NB4 (cell line): ENCODE measurements at regions not wholly inside any gene's neighbourhood (a gene's known extent, or its start where the extent isn't known, plus 50 kb on each side); places are given as distances from the start of the nearest gene placed in this dataset.
A peak's percentile ranks its signal among the peaks of the same experiment; 100 is the strongest.

ENCODE experiments used
- DNase-seq: peaks from one replicate; pipeline ENCODE4 v3.0.0; 2010; ENCODE audit warnings: low read depth
- H3K4me3 ChIP-seq: one replicate; pipeline ENCODE4 v1.5.1; 2011; ENCODE audit warnings: mild to moderate bottlenecking, low read depth, low read length, moderate library complexity
- MYC ChIP-seq: IDR thresholded peaks from 2 replicates; pipeline ENCODE4 v1.6.1; 2011; ENCODE audit warnings: low read depth, low read length
- POLR2A ChIP-seq: IDR thresholded peaks from 2 replicates; pipeline ENCODE4 v1.6.1; 2011; ENCODE audit warnings: mild to moderate bottlenecking; ENCODE audit not compliant: insufficient read length; ENCODE audit errors: extremely low read depth
- TF ChIP-seq, protein P1 (sequence below): IDR thresholded peaks from 2 replicates; pipeline ENCODE4 v1.6.1; 2011; ENCODE audit warnings: low read depth, low read length
- TF ChIP-seq, protein P2 (sequence below): IDR thresholded peaks from one replicate; pipeline ENCODE4 v1.5.1; 2012; ENCODE audit warnings: low read depth, low read length

DNA sequence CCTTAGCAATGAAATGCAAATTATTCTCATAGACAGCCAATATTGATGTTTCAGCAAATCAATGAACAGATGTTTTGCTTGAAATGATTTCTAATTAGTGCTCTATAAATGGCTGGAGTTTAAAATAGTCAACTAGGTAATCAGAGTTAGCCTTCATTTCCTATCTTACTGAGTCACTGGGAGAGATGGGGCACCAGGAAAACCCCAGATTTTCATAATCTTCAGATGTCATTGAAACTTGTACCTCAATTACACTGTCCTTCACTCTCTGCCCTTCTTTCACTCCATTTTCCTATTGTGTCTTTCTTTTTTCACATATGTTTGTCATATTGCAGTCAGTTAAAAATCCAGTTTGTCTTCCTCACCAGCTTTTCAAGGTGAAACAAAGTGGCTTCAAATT is 92.7 kb downstream of the C12orf75 start:
- TF ChIP-seq, protein P1, sequence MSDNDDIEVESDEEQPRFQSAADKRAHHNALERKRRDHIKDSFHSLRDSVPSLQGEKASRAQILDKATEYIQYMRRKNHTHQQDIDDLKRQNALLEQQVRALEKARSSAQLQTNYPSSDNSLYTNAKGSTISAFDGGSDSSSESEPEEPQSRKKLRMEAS, result no peak
- TF ChIP-seq POLR2A, result no peak
- TF ChIP-seq, protein P2, sequence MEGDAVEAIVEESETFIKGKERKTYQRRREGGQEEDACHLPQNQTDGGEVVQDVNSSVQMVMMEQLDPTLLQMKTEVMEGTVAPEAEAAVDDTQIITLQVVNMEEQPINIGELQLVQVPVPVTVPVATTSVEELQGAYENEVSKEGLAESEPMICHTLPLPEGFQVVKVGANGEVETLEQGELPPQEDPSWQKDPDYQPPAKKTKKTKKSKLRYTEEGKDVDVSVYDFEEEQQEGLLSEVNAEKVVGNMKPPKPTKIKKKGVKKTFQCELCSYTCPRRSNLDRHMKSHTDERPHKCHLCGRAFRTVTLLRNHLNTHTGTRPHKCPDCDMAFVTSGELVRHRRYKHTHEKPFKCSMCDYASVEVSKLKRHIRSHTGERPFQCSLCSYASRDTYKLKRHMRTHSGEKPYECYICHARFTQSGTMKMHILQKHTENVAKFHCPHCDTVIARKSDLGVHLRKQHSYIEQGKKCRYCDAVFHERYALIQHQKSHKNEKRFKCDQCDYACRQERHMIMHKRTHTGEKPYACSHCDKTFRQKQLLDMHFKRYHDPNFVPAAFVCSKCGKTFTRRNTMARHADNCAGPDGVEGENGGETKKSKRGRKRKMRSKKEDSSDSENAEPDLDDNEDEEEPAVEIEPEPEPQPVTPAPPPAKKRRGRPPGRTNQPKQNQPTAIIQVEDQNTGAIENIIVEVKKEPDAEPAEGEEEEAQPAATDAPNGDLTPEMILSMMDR, result no peak
- TF ChIP-seq MYC, result no peak
- no peak for DNase-seq

DNA sequence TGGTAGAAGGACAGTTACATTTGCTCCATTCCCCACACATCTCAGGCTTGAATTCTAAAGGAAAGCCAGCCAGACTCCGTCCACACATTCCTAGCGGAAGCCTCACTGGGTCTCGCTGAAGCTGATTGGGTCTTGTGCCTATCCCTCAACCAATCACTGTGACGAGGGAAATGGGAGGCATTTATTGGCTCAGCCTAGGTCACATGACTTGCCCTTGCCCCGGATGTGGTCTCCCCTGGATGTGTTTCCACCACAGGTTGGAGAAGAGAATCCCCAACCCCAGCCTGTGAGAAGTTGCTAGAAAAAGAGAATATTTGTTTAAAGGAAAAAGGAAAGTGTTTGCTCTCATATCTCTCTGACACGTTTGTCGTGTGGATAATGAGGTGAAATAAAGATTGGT is 93.4 kb downstream of the C12orf75 start:
- H3K4me3 ChIP-seq, result no peak overlapping the region
- no peak for DNase-seq
- TF ChIP-seq MYC (no peak), POLR2A (no peak)
- TF ChIP-seq, protein P1, result no peak
- TF ChIP-seq, protein P2, result no peak

More for the DNA sequence above, 92.7 kb downstream of the C12orf75 start:
- no peak overlapping the region for H3K4me3 ChIP-seq

DNA sequence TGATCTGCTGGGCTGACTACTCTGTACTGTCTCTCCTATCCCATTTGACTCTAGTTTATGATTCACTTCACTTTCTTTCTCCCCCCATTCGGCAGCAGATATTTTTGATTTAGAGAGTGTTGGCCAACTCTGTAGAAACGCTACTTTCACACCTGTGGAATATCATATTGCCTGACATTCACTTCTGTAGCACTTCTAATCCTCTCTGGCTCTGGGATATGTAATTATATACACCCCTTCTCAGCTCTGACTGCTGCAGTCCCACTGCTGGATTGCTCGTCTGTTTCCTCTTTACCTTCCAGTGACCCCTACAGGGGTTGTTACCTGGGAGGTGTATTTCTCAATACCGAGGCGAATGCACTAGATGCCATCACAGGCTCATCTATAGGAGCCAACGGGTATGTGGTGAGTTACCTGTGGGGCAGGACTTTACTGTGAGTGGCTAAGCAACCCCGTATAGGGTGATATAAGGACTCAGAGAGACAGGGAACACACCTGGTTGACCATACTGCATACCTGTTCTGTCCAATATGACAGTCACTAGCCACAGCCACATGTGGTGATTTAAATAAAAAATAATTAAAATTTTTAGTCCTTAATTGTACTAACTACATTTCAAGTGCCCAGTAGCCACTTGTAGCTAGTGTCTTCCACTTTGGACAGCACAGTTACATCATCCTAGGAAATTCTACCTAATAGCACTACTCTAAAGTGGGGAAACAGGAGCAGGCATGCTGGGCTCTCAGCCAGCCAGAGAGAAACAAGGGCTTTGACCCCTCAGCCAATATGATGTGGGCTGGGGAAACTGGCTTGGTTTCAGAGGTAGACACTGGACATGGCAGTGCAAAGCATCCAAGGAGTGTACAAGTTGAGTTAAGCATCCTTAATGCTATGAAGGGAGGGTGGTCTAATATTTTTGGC is 95.0 kb downstream of the C12orf75 start:
- DNase-seq, result no peak
- no peak overlapping the region for H3K4me3 ChIP-seq
- TF ChIP-seq, protein P2, result no peak
- TF ChIP-seq, protein P1, result no peak
- TF ChIP-seq MYC (no peak), POLR2A (no peak)

DNA sequence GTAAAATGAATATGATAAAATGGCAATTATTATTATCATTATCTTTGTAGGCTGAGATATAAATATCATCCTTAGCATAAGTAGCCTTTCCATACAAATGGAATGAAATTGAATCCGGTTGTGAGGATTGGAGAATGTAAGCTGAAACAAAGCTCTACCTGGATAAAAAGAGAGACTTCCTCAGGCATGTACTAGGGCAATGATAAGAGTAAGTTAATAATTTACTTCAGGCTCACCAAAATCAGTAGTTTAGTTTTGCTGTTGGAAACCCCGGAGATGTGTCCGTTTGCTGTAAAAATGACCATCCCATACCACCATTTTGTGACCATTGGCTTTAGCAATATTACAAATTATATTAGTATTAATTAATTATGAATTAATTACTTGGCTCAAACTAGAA is 96.3 kb downstream of the C12orf75 start:
- TF ChIP-seq, protein P2, result no peak
- TF ChIP-seq POLR2A (no peak), MYC (no peak)
- TF ChIP-seq, protein P1, result no peak
- DNase-seq, result no peak
- H3K4me3 ChIP-seq, result no peak overlapping the region

DNA sequence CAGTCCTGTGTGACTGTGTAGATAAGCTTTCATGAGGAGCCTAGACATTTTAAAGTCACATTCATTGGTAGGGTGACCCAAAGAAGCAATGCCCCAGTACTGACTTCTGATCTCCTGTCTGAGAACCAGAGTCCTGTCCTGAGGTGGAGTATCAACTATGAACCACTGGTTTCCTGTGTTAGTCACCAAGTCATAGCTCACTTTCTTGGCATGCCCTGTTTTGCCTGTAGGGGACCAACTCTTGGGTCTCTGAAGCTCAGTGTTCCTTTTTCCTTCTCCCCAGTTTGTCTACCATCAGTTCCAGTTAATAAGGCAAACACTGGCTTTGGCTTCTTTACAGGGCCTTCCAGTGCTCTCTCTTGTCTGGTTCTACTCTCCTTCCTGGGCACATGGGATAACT is 97.4 kb downstream of the C12orf75 start:
- DNase-seq, result peak; percentile 28
- TF ChIP-seq MYC, result no peak
- TF ChIP-seq, protein P2, result no peak
- TF ChIP-seq, protein P1, result no peak
- no peak for TF ChIP-seq POLR2A
- H3K4me3 ChIP-seq, result no peak overlapping the region
